Esophagus muscularis mucosa (tissue), 4 donors: ENCODE measurements at regions not wholly inside any gene's neighbourhood (a gene's known extent, or its start where the extent isn't known, plus 50 kb on each side); places are given as distances from the start of the nearest gene placed in this dataset.

ENCODE experiments used
- DNase-seq: peaks from one replicate; pipeline ENCODE4 v3.0.0-alpha.2; 2017; ENCODE audit errors: extremely low spot score
- H3K27ac ChIP-seq, 4 donors: fragments of 200-600 bp; sonication (generic); replicated peaks in 1 of 4; 1 replicate in 3 of 4; 2 replicates in 1 of 4; pipeline ENCODE4 v1.5.1; 2016 to 2019; ENCODE audit warnings: mild to moderate bottlenecking in 1 of 4
- H3K27me3 ChIP-seq, 4 donors: fragments of 200-600 bp; sonication (generic); one replicate each; pipeline versions ENCODE4 v1.5.1 to v1.6.0; 2016 to 2019
- H3K36me3 ChIP-seq, 4 donors: fragments of 200-600 bp; sonication (generic); one replicate each; pipeline ENCODE4 v1.5.1; 2016 to 2019
- H3K4me1 ChIP-seq, 4 donors: fragments of 200-600 bp; sonication (generic); one replicate each; pipeline ENCODE4 v1.5.1; 2016 to 2019
- H3K4me3 ChIP-seq, 4 donors: fragments of 200-600 bp; sonication (generic); 1 replicate in 2 of 4; 2 replicates in 2 of 4; pipeline ENCODE4 v1.5.1; 2016 to 2019; ENCODE audit warnings: mild to moderate bottlenecking in 4 of 4, moderate library complexity in 1 of 4
- H3K9me3 ChIP-seq, 4 donors: fragments of 200-600 bp; sonication (generic); 1 replicate in 3 of 4; 2 replicates in 1 of 4; pipeline ENCODE4 v1.5.1; 2016 to 2019
- EP300 ChIP-seq: sonication (generic); formaldehyde crosslinking; IDR thresholded peaks from one replicate; pipeline ENCODE4 v1.6.1; 2017; ENCODE audit warnings: antibody characterized with exemption
- POLR2A ChIP-seq: fragments of 450-650 bp; IDR thresholded peaks from one replicate; pipeline ENCODE4 v1.6.1; 2017; ENCODE audit warnings: antibody characterized with exemption, moderate library complexity, mild to moderate bottlenecking, low read depth
- POLR2AphosphoS5 ChIP-seq, 2 donors: sonication (generic); formaldehyde crosslinking; IDR thresholded peaks; one replicate each; pipeline ENCODE4 v1.6.1; 2017; ENCODE audit warnings: antibody characterized with exemption in 2 of 2
- WGBS: methylation state at CpG from one replicate; pipeline ENCODE4 v1.1.5; 2018; 5-methylcytosine and 5-hydroxymethylcytosine counted together
- intact Hi-C: fragments of 100-400 bp; cut with DNase I; formaldehyde crosslinking; loops from one replicate; pipeline ENCODE4 v1.15.1; 2023
- TF ChIP-seq, protein P1 (sequence below), 3 experiments: fragments of 200-600 bp in 2 of 3; fragments of 450-650 bp in 1 of 3; sonication (generic) in 2 of 3; IDR thresholded peaks; one replicate each; pipeline ENCODE4 v1.5.1; 2017 to 2019; ENCODE audit warnings: antibody characterized with exemption in 3 of 3, mild to moderate bottlenecking in 2 of 3, moderate library complexity in 1 of 3

DNA sequence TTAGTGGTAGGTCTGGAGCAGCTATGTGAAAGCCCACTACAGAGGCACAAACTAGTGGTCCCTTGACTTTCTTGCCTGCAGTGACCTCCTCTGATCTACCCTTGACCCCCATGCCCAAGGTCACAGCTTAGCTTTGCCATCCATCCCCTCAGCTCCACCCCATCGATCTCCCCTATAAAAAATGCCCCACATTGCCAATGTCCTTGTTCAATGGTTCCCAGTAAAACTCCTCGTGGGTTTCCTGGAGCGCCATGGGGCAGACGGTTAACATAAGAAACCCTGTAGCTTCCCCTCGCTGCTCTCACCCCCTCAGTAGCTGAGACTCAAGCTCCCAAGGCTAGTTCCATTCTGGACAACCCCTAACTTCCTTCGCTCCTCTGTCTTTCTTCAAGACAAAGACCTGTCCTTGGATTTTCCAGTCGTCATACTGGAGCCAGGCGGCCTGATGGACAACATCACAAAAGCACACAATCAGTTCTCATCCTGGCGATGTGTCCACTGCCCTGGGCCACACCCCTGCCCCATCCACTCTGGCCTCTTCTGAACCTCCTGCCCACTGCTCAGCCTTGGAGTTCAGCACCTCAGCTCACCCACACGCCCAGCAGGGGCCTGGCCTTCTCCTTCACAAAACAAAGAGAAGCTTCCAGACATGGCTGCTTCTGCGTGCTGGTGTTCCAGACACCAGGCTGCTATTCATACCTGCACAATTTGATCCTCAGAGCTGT is 1429.3 kb downstream of the BRD1 start:
- no peaks in the 10 kb centered on the region for H3K36me3 ChIP-seq
- no peak for TF ChIP-seq POLR2A
- no peak for TF ChIP-seq EP300
- TF ChIP-seq, protein P1, sequence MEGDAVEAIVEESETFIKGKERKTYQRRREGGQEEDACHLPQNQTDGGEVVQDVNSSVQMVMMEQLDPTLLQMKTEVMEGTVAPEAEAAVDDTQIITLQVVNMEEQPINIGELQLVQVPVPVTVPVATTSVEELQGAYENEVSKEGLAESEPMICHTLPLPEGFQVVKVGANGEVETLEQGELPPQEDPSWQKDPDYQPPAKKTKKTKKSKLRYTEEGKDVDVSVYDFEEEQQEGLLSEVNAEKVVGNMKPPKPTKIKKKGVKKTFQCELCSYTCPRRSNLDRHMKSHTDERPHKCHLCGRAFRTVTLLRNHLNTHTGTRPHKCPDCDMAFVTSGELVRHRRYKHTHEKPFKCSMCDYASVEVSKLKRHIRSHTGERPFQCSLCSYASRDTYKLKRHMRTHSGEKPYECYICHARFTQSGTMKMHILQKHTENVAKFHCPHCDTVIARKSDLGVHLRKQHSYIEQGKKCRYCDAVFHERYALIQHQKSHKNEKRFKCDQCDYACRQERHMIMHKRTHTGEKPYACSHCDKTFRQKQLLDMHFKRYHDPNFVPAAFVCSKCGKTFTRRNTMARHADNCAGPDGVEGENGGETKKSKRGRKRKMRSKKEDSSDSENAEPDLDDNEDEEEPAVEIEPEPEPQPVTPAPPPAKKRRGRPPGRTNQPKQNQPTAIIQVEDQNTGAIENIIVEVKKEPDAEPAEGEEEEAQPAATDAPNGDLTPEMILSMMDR (IDR thresholded peaks at IDR 0.05) = no peak
- TF ChIP-seq POLR2AphosphoS5 (IDR thresholded peaks at IDR 0.05) = no peak
- no peak overlapping the region for H3K4me3 ChIP-seq
- intact Hi-C loops = no loop called here
- H3K27me3 ChIP-seq = peaks cover 0 to 68% (median 0%) of the 10 kb centered on the region in 4 donors
- H3K9me3 ChIP-seq = no peaks in the 10 kb centered on the region
- H3K27ac ChIP-seq = no peak overlapping the region
- DNase-seq = peak; percentile 86
- H3K4me1 ChIP-seq = no peaks in the 10 kb centered on the region
- WGBS = 90% methylated on average over 11 of the region's 11 CpGs

- Histone ChIP-seq H3K4me1 (no peaks in the 10 kb centered on the region), H3K9me3 (no peaks in the 10 kb centered on the region), H3K36me3 (no peaks in the 10 kb centered on the region), H3K27ac (no peak overlapping the region), H3K27me3 (peaks cover 0 to 67% (median 0%) of the 10 kb centered on the region in 4 donors), H3K4me3 (no peak overlapping the region)
- TF ChIP-seq EP300 (no peak), POLR2AphosphoS5 (IDR thresholded peaks at IDR 0.05) (no peak), POLR2A (no peak)
- TF ChIP-seq, protein P1 (IDR thresholded peaks at IDR 0.05) = no peak
- WGBS = 88% methylated on average over 16 of the region's 16 CpGs
- DNase-seq = peak; percentile 83
- intact Hi-C loops = no loop called here
Observed at GRCh38 chr22:48397531-48398180, 1430.0 kb downstream of the BRD1 start.

- TF ChIP-seq, protein P1 (IDR thresholded peaks at IDR 0.05) = no peak
- no peak for TF ChIP-seq EP300
- no peak for TF ChIP-seq POLR2AphosphoS5 (IDR thresholded peaks at IDR 0.05)
- Histone ChIP-seq H3K9me3 (no peaks in the 10 kb centered on the region), H3K4me3 (no peak overlapping the region), H3K27me3 (peaks cover 0 to 70% (median 0%) of the 10 kb centered on the region in 4 donors), H3K36me3 (no peaks in the 10 kb centered on the region), H3K27ac (no peak overlapping the region), H3K4me1 (no peaks in the 10 kb centered on the region)
- intact Hi-C loops = no loop called here
- 90% methylated on average over 22 of the region's 31 CpGs for WGBS
- DNase-seq = peak; percentile 78
Observed at GRCh38 chr22:48396785-48397530, 1430.7 kb downstream of the BRD1 start.

DNA sequence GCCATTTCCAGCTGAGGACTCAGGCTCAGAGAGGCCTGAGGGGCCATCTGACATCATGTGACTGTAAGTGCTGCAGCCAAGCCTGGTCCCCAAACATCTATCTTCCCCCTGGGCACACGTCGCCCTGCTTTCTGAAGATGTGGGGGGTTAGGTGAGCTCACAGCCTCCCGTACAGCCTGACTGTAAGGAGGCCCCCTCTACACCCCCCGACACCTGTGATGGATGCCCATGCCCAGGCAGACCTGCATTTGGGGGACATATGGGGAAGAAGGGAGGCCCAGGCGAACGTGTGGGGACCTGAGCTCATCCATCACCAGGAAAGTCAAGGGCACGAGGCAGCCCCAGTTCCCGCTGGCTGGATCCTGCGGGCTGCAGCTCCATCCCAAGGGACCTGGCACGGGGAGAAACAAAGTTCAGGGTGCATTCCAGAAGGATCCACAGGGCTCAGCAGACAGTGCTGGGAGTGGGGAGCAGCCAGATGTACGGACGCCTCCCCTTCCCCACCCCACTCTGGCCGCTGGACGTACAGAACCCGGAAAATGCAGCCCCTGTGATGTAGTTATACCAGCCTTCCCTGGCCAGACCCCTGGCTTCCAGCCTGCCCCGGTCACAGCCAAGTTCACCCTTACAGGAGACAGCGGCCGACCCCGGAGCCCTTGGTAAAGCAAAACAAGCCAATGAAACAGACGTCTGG is 1431.4 kb downstream of the BRD1 start:
- H3K27me3 ChIP-seq = peaks cover 0 to 75% (median 0%) of the 10 kb centered on the region in 4 donors
- no peaks in the 10 kb centered on the region for H3K9me3 ChIP-seq
- no peak overlapping the region for H3K4me3 ChIP-seq
- H3K27ac ChIP-seq = no peak overlapping the region
- DNase-seq = peak; percentile 66
- intact Hi-C loops = no loop called here
- H3K4me1 ChIP-seq = no peaks in the 10 kb centered on the region
- H3K36me3 ChIP-seq = no peaks in the 10 kb centered on the region
- 50% methylated on average over 1 of the region's 20 CpGs for WGBS
- TF ChIP-seq EP300 = no peak

DNA sequence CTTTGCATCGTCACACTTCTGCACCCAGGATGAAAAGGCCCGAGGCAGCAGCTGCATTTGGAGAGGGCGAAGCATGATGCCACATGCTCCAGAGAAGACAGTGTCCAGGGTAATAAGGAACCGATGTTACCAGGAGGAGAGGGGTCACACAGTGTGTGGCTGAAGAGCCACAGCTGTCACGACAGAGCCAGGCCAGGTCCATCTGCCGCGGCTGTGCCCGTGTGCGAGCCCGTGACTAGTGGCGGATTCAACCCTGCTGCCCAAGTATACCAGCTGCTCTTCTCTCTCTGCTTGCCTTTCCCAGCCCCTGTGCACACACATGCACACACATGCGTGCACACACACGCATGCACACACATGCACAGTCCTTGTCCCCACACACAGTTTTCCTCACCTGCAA is 1432.5 kb downstream of the BRD1 start:
- intact Hi-C loops = no loop called here
- WGBS = 52% methylated on average over 6 of the region's 13 CpGs

More for the DNA sequence above, 1432.5 kb downstream of the BRD1 start:
- Histone ChIP-seq H3K9me3 (no peaks in the 10 kb centered on the region), H3K4me1 (no peaks in the 10 kb centered on the region), H3K36me3 (no peaks in the 10 kb centered on the region), H3K27me3 (peaks cover 0 to 73% (median 0%) of the 10 kb centered on the region in 4 donors), H3K4me3 (no peak overlapping the region), H3K27ac (no peak overlapping the region)
- no peak for TF ChIP-seq POLR2A
- no peak for TF ChIP-seq POLR2AphosphoS5 (IDR thresholded peaks at IDR 0.05)
- no peak for TF ChIP-seq EP300
- TF ChIP-seq, protein P1 (IDR thresholded peaks at IDR 0.05) = no peak
- no peak for DNase-seq
